Glomerular endothelial cell (primary cell): ENCODE measurements at regions not wholly inside any gene's neighbourhood (a gene's known extent, or its start where the extent isn't known, plus 50 kb on each side); places are given as distances from the start of the nearest gene placed in this dataset.

ENCODE experiments used
- DNase-seq: peaks from one replicate; pipeline ENCODE4 v3.0.0-alpha.2; 2011; ENCODE audit warnings: low read depth, low spot score; ENCODE audit errors: extremely low read depth

- DNase-seq = no peak
These were observed 565.2 kb downstream of the BUD13 start for GRCh38 chr11:116207421-116208141.

GRCh38 chr11:116207019-116207418, 565.8 kb downstream of the BUD13 start:
- no peak for DNase-seq

- DNase-seq = no peak
These were observed 569.9 kb downstream of the BUD13 start for GRCh38 chr11:116202922-116203321.

GRCh38 chr11:116200564-116200963, 572.2 kb downstream of the BUD13 start:
- no peak for DNase-seq

- DNase-seq = no peak
These were observed 573.6 kb downstream of the BUD13 start for GRCh38 chr11:116199182-116199581.

- DNase-seq = no peak
These were observed 578.5 kb downstream of the BUD13 start for GRCh38 chr11:116194156-116194904.

- peak; percentile 12 for DNase-seq
These were observed 579.3 kb downstream of the BUD13 start for GRCh38 chr11:116193321-116194131.

GRCh38 chr11:116192509-116193210, 580.1 kb downstream of the BUD13 start:
- no peak for DNase-seq

- DNase-seq = no peak
These were observed 581.9 kb downstream of the BUD13 start for GRCh38 chr11:116190861-116191260.

GRCh38 chr11:116189408-116190170, 583.2 kb downstream of the BUD13 start:
- DNase-seq = no peak

- DNase-seq = no peak
These were observed 584.4 kb downstream of the BUD13 start for GRCh38 chr11:116188350-116188749.

GRCh38 chr11:116187026-116187425, 585.8 kb downstream of the BUD13 start:
- no peak for DNase-seq

GRCh38 chr11:116185551-116185950, 587.2 kb downstream of the BUD13 start:
- DNase-seq = no peak

- DNase-seq = no peak
These were observed 588.0 kb downstream of the BUD13 start for GRCh38 chr11:116184763-116185162.

- DNase-seq = no peak
These were observed 590.3 kb downstream of the BUD13 start for GRCh38 chr11:116182356-116182966.

- no peak for DNase-seq
These were observed 591.8 kb downstream of the BUD13 start for GRCh38 chr11:116180806-116181600.

GRCh38 chr11:116179401-116179800, 593.4 kb downstream of the BUD13 start:
- no peak for DNase-seq

- no peak for DNase-seq
These were observed 595.1 kb downstream of the BUD13 start for GRCh38 chr11:116177521-116178210.
